ENCODE measurements at regions not wholly inside any gene's neighbourhood (a gene's known extent, or its start where the extent isn't known, plus 50 kb on each side); places are given as distances from the start of the nearest gene placed in this dataset.

- 90% methylated on average over 6 of the region's 6 CpGs for WGBS
Measured at GRCh38 chr4:138689593-138689992, 326.0 kb upstream of the NOCT start.

GRCh38 chr4:138689187-138689586, 326.4 kb upstream of the NOCT start:
- peaks cover 0 to 3% (median 0%) of the 10 kb centered on the region in 4 donors for H3K9me3 ChIP-seq
- TF ChIP-seq POLR2A (IDR thresholded peaks at IDR 0.05; ENCODE audit: low read depth), result no peak
- TF ChIP-seq POLR2AphosphoS5 (IDR thresholded peaks at IDR 0.05), result no peak
- TF ChIP-seq CTCF (IDR thresholded peaks at IDR 0.05), result no peak
- no peak for TF ChIP-seq EP300 (IDR thresholded peaks at IDR 0.05)
- no peaks in the 10 kb centered on the region for H3K36me3 ChIP-seq
- H3K27ac ChIP-seq (replicated peaks in 1 of 4), result no peak overlapping the region
- intact Hi-C loops (cut with DNase I), result loop anchor here (10.0 kb wide), 1 partner anchor 504 kb away; no protein-coding TSS in a partner anchor
- H3K4me3 ChIP-seq, result no peak overlapping the region
- H3K4me1 ChIP-seq, result peaks cover 0 to 4% (median 1%) of the 10 kb centered on the region in 4 donors
- no peak for DNase-seq (ENCODE audit: extremely low spot score)
- 78% methylated on average over 9 of the region's 9 CpGs for WGBS
- peaks cover 0 to 6% (median 0%) of the 10 kb centered on the region in 4 donors for H3K27me3 ChIP-seq

More at GRCh38 chr4:138689593-138689992, 326.0 kb upstream of the NOCT start:
- H3K27ac ChIP-seq (replicated peaks in 1 of 4), result no peak overlapping the region
- H3K27me3 ChIP-seq, result peaks cover 0 to 6% (median 0%) of the 10 kb centered on the region in 4 donors
- H3K36me3 ChIP-seq, result no peaks in the 10 kb centered on the region
- peaks cover 0 to 4% (median 1%) of the 10 kb centered on the region in 4 donors for H3K4me1 ChIP-seq
- no peak overlapping the region for H3K4me3 ChIP-seq
- intact Hi-C loops (cut with DNase I), result loop anchor here (10.0 kb wide), 1 partner anchor 505 kb away; no protein-coding TSS in a partner anchor
- TF ChIP-seq CTCF (IDR thresholded peaks at IDR 0.05) (no peak), EP300 (IDR thresholded peaks at IDR 0.05) (no peak), POLR2A (IDR thresholded peaks at IDR 0.05; ENCODE audit: low read depth) (no peak), POLR2AphosphoS5 (IDR thresholded peaks at IDR 0.05) (no peak)
- no peak for DNase-seq (ENCODE audit: extremely low spot score)
- H3K9me3 ChIP-seq, result no peaks in the 10 kb centered on the region

GRCh38 chr4:138688408-138689085, 327.0 kb upstream of the NOCT start:
- TF ChIP-seq POLR2A (IDR thresholded peaks at IDR 0.05; ENCODE audit: low read depth), result no peak
- TF ChIP-seq CTCF (IDR thresholded peaks at IDR 0.05), result no peak
- no peak for TF ChIP-seq POLR2AphosphoS5 (IDR thresholded peaks at IDR 0.05)
- Histone ChIP-seq H3K27ac (replicated peaks in 1 of 4) (no peak overlapping the region), H3K9me3 (peaks cover 0 to 6% (median 0%) of the 10 kb centered on the region in 4 donors), H3K36me3 (no peaks in the 10 kb centered on the region), H3K27me3 (peaks cover 0 to 6% (median 0%) of the 10 kb centered on the region in 4 donors), H3K4me1 (peaks cover 0 to 4% (median 1%) of the 10 kb centered on the region in 4 donors), H3K4me3 (no peak overlapping the region)
- intact Hi-C loops (cut with DNase I), result loop anchor here (10.0 kb wide), 1 partner anchor 504 kb away; no protein-coding TSS in a partner anchor
- DNase-seq (ENCODE audit: extremely low spot score), result no peak
- WGBS, result 65% methylated on average over 12 of the region's 12 CpGs

- TF ChIP-seq POLR2A (IDR thresholded peaks at IDR 0.05; ENCODE audit: low read depth) (no peak), POLR2AphosphoS5 (IDR thresholded peaks at IDR 0.05) (no peak), CTCF (IDR thresholded peaks at IDR 0.05) (no peak), EP300 (IDR thresholded peaks at IDR 0.05) (no peak)
- no peak overlapping the region for H3K27ac ChIP-seq (replicated peaks in 1 of 4)
Measured at GRCh38 chr4:138686106-138686835, 329.3 kb upstream of the NOCT start.

More at GRCh38 chr4:138686106-138686835, 329.3 kb upstream of the NOCT start:
- Histone ChIP-seq H3K36me3 (no peaks in the 10 kb centered on the region), H3K27me3 (peaks cover 0 to 6% (median 0%) of the 10 kb centered on the region in 4 donors), H3K4me3 (no peak overlapping the region), H3K9me3 (peaks cover 0 to 6% (median 0%) of the 10 kb centered on the region in 4 donors), H3K4me1 (peaks cover 0 to 9% (median 2%) of the 10 kb centered on the region in 4 donors)
- intact Hi-C loops (cut with DNase I), result loop anchor here (10.0 kb wide), 1 partner anchor 501 kb away; no protein-coding TSS in a partner anchor
- no peak for DNase-seq (ENCODE audit: extremely low spot score)
- 88% methylated on average over 9 of the region's 11 CpGs for WGBS

All from esophagus muscularis mucosa (tissue), 4 donors.